ENCODE measurements at regions not wholly inside any gene's neighbourhood (a gene's known extent, or its start where the extent isn't known, plus 50 kb on each side); places are given as distances from the start of the nearest gene placed in this dataset.

DNA sequence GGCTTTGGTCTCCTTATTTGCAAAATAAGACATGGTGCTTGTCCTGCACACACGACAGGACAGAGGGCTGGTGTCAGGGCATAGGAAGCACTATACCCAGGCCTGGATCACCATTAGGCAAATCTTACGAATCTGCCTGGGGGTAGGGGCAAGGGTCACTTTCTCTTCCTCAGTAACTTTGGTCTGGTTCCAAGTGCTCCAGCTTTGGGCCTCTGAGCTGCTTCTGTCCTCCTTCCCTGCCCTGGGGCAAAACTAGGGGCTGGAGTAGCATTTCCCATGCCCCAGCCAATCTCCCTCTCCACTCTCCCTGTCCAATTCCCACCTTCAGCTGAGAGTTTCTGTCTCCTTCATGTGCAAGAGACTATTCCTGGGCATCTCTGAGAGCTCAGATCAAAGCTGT is 123.7 kb upstream of the NECTIN1 start:
- H3K27ac ChIP-seq, result no peak overlapping the region
- no peaks in the 10 kb centered on the region for H3K9me3 ChIP-seq
- DNase-seq (ENCODE audit: extremely low spot score in 2 of 2), result no peak
- H3K4me1 ChIP-seq, result no peaks in the 10 kb centered on the region
- H3K36me3 ChIP-seq, result no peaks in the 10 kb centered on the region
- TF ChIP-seq POLR2A (IDR thresholded peaks at IDR 0.05) (no peak), POLR2AphosphoS5 (IDR thresholded peaks at IDR 0.05; ENCODE audit: insufficient read depth in 1 of 2, low read depth in 1 of 2) (no peak)
- TF ChIP-seq, protein P1, sequence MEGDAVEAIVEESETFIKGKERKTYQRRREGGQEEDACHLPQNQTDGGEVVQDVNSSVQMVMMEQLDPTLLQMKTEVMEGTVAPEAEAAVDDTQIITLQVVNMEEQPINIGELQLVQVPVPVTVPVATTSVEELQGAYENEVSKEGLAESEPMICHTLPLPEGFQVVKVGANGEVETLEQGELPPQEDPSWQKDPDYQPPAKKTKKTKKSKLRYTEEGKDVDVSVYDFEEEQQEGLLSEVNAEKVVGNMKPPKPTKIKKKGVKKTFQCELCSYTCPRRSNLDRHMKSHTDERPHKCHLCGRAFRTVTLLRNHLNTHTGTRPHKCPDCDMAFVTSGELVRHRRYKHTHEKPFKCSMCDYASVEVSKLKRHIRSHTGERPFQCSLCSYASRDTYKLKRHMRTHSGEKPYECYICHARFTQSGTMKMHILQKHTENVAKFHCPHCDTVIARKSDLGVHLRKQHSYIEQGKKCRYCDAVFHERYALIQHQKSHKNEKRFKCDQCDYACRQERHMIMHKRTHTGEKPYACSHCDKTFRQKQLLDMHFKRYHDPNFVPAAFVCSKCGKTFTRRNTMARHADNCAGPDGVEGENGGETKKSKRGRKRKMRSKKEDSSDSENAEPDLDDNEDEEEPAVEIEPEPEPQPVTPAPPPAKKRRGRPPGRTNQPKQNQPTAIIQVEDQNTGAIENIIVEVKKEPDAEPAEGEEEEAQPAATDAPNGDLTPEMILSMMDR (IDR thresholded peaks at IDR 0.05), result no peak
- H3K27me3 ChIP-seq, result no peaks in the 10 kb centered on the region
- intact Hi-C loops (cut with DNase I), result no loop called here
- H3K4me3 ChIP-seq, result no peak overlapping the region

DNA sequence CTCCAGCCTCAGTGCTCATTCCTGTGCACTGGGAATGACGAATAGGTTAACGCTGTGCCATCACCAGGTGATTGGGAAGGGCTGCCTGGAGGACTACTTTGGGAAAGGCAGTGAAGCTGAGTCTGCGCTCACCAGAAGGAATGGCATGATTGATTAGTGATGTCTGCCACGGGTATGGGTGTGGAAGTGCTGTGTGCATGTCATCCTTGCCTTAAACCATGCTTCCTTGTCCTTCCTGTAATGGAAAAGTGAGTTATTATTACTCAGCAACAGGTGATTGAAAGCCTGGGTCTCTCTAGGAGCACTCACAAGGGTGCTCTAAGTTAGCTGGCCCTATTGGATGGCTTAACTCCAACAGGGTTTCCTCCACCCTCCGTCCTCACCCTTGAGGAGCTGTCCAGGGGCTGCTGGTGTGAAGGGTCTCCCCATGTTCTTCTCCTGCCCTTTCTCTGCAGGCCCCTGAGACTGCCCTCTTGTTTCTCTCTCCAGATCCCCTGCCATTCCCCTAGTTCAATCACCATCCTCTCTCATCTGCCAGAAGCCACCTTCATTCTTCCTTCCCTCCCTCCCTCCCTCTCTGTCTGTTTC is 121.9 kb upstream of the NECTIN1 start:
- H3K36me3 ChIP-seq, result no peaks in the 10 kb centered on the region
- no peaks in the 10 kb centered on the region for H3K9me3 ChIP-seq
- no peaks in the 10 kb centered on the region for H3K4me1 ChIP-seq
- TF ChIP-seq POLR2AphosphoS5 (IDR thresholded peaks at IDR 0.05; ENCODE audit: insufficient read depth in 1 of 2, low read depth in 1 of 2) (no peak), POLR2A (IDR thresholded peaks at IDR 0.05) (no peak)
- TF ChIP-seq, protein P1 (IDR thresholded peaks at IDR 0.05), result no peak
- no peak overlapping the region for H3K27ac ChIP-seq
- H3K4me3 ChIP-seq, result no peak overlapping the region
- intact Hi-C loops (cut with DNase I), result no loop called here
- no peak for DNase-seq (ENCODE audit: extremely low spot score in 2 of 2)
- no peaks in the 10 kb centered on the region for H3K27me3 ChIP-seq

DNA sequence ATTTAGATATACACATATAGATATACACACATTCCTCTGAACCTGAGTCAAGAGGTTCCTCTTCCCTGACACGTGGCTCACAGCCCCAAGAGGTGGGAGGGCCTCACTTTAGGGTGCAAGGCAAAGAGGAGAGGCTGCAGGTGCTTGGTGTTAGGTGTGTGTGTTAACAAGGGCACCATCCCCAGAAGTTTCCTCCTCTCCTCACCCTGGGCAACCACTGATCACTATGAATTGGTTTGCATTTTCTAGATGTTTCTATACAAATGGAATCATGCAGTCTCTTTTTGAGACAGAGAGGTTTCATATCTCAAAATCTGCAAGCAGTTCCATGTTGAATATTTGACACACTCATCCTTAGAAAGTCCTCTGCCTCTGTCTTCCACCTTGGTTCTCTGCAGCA is 120.9 kb upstream of the NECTIN1 start:
- TF ChIP-seq POLR2A (IDR thresholded peaks at IDR 0.05), result no peak
- TF ChIP-seq POLR2AphosphoS5 (IDR thresholded peaks at IDR 0.05; ENCODE audit: insufficient read depth in 1 of 2, low read depth in 1 of 2), result no peak
- TF ChIP-seq, protein P1 (IDR thresholded peaks at IDR 0.05), result no peak
- H3K4me1 ChIP-seq, result no peaks in the 10 kb centered on the region
- H3K27ac ChIP-seq, result no peak overlapping the region
- no peaks in the 10 kb centered on the region for H3K36me3 ChIP-seq
- H3K27me3 ChIP-seq, result no peaks in the 10 kb centered on the region
- intact Hi-C loops (cut with DNase I), result no loop called here
- H3K9me3 ChIP-seq, result no peaks in the 10 kb centered on the region
- no peak overlapping the region for H3K4me3 ChIP-seq
- no peak for DNase-seq (ENCODE audit: extremely low spot score in 2 of 2)

DNA sequence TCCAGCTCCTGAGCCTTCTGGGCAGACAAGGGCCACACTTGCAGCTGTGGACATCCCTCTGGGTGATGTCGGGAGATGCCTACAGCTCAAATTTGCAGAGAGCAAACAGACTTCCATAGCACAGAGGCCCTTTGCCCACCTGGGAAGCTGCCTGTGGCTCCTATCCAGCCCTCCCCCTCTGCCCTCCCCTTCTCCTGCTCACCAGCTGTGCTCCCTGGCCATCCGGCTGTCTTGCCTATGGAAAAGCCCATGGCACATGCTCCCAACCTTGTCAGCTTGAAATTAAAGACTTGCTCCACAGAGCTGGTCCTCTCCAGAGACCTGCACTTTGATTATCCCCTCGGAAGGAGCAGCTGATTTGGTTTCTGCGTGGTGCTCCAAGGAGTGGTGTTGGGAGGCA is 118.9 kb upstream of the NECTIN1 start:
- intact Hi-C loops (cut with DNase I), result no loop called here

DNA sequence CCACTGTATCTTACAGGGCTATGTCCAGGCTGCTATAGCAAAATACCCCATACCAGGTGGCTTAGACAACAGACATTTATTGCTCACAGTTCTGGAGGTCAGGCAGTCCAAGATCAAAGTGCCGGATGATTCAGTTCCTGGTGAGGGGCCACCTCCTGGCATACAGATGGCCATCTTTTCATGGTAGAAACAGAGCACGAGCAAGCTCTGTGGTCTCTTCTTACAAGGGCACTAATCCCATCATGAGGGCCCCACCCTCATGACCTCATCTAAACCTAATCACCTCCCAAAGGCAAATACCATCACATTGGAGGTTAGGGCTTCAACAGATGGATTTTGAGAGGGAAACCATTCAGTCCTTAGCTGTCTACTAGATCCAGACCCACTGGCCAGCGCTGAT is 117.4 kb upstream of the NECTIN1 start:
- H3K9me3 ChIP-seq, result no peaks in the 10 kb centered on the region
- H3K27ac ChIP-seq, result no peak overlapping the region
- no peaks in the 10 kb centered on the region for H3K4me1 ChIP-seq
- H3K27me3 ChIP-seq, result no peaks in the 10 kb centered on the region
- H3K36me3 ChIP-seq, result no peaks in the 10 kb centered on the region
- H3K4me3 ChIP-seq, result no peak overlapping the region
- TF ChIP-seq, protein P1 (IDR thresholded peaks at IDR 0.05), result no peak
- no peak for TF ChIP-seq POLR2AphosphoS5 (IDR thresholded peaks at IDR 0.05; ENCODE audit: insufficient read depth in 1 of 2, low read depth in 1 of 2)
- TF ChIP-seq POLR2A (IDR thresholded peaks at IDR 0.05), result no peak
- intact Hi-C loops (cut with DNase I), result no loop called here
- no peak for DNase-seq (ENCODE audit: extremely low spot score in 2 of 2)

More for the DNA sequence above, 118.9 kb upstream of the NECTIN1 start:
- Histone ChIP-seq H3K4me3 (no peak overlapping the region), H3K9me3 (no peaks in the 10 kb centered on the region), H3K36me3 (no peaks in the 10 kb centered on the region), H3K27ac (no peak overlapping the region), H3K4me1 (no peaks in the 10 kb centered on the region), H3K27me3 (no peaks in the 10 kb centered on the region)
- TF ChIP-seq, protein P1 (IDR thresholded peaks at IDR 0.05), result no peak
- no peak for TF ChIP-seq POLR2AphosphoS5 (IDR thresholded peaks at IDR 0.05; ENCODE audit: insufficient read depth in 1 of 2, low read depth in 1 of 2)
- no peak for TF ChIP-seq POLR2A (IDR thresholded peaks at IDR 0.05)
- no peak for DNase-seq (ENCODE audit: extremely low spot score in 2 of 2)
